Renal pelvis (tissue), 1 donor: ENCODE measurements at regions not wholly inside any gene's neighbourhood (a gene's known extent, or its start where the extent isn't known, plus 50 kb on each side); places are given as distances from the start of the nearest gene placed in this dataset.

Experiments used
- DNase-seq: peaks from one replicate; pipeline ENCODE4 v3.0.0-alpha.2; 2013

DNA sequence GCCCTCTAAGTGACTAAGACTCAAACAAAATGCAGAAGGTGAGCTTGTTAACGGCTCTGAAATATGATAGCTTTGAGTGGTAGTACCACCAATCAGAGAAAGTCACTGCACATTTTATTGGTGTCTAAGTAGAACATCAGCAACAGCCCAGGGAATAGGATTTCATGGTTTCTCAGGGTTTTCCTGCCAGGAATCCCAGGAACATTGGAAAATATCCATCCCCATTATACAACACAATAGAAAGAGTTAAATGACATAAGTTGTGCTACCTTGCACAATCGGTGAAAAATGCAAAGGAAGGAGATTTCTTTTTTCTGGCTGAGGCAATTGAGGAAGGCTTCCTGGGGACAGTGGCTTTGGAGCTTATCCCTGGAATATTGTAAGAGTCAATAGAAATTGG lies 283.1 kb downstream of the HLX start:
- DNase-seq: no peak

DNA sequence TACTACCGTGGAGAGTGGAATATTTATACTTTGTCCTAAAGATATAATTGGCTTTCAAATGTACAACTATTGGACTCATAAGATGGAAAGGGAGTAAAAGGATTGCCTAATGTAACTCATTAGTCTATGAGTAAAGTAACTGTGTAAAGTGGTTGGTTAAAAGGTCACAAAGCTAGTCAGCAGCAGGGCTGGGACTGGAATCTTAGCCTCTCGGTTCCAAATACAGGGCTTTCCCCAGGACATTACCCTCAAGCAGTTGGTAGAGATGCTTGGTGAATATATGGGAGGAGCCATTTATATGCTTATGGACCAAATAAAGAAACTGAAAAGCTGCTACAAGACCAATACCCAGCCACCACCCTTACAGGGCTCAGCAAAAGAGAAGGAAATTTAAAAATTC lies 283.7 kb downstream of the HLX start:
- DNase-seq: no peak

DNA sequence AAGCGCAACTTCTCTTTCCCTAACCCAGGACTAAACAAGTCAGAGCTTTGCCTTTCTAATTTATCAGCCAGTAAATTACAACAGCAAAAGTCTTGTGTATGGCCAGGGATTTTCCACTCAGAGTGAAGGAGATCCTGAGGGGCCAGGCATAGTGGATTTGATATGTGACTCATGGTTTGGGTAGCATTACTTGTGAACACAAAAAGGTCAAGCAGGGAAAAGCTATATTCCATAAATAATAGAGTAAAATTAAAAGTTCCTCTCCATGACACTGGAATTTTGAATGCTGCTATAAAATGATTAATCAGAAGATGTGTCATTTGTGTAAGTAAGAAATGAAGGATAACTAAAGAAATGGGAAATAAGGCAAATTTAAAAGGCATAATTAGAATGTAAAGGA lies 284.8 kb downstream of the HLX start:
- DNase-seq: no peak

DNA sequence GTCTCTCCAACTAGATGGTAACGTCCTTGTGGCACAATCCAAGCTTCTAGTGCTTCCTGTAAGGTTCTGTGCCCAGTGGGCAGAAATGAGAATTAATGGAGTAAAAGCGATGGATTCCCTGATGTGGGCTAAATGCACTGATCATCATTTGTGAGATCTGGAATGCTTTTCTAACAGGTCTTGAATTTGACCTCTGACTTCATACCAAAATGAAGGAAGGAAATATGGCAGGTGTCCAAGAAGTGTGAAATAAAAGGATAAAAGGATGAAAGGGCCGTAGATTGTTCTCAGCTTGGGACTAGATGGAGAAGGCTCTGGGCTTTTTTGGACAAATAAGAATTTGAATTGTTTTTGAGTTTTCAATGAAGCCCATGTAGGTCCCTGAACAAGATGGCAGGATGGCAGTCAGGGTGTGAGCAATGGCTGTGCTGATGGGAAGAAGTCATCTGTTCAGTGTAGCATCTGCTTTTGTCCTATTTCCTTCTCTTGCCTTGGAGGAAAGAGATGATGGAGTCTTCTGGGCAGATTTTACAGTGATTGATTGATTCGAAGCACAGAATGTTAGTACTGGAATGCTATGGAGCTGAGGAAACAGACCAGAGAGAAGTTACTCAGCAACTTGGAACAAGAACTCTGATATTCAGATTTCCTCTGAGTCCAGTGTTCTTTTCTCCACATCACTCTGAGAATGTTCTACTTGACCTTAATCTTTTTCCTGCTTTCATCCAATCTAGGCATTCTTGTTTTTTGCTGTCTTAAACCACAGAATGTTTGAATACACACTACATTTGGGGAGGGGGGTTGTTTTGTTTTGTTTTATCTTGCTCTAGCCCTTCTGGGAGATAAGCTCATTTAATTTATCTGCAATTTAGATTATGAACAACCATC lies 286.0 kb downstream of the HLX start:
- no peak for DNase-seq

- DNase-seq: no peak
These were observed 286.7 kb downstream of the HLX start for GRCh38 chr1:221165839-221166500.

DNA sequence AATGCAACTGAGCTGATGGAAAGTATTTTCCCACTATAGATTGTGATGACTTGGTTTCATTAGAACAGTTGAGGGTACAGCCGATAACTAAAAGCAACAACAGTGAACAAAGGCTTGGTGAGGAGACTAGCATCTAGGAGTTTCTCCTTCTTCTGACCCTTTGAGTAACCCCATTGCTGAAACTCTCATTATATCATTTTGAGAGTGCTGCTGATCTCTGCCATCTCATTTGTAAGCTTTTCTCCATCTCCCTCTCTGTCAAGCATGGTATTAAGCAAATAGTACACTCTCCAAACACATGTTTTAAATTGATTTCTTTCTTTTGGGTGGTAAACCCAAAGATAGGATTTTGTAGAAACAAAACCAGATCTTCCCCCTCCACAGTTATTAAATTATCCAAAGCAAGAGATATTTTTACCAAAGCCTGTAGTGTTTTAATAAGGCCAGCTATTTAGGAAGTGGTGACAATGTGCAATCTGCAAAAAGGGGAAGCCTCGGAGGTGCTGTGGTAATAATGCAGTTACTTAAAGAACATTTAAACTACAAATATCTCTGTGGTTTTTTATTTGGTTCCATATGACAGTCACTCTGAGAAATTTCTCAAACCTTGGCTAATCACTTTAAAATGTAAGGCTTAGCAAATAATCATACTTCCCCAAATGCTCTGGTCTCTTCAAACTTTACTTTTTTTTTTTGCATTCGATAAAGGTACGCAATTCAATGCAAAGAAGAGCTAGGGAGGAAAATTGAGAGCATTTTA lies 287.5 kb downstream of the HLX start:
- no peak for DNase-seq

GRCh38 chr1:221169447-221169889 lies 290.2 kb downstream of the HLX start:
- DNase-seq: no peak

GRCh38 chr1:221170171-221170570 lies 290.9 kb downstream of the HLX start:
- DNase-seq: no peak

- no peak for DNase-seq
These were observed 292.5 kb downstream of the HLX start for GRCh38 chr1:221171768-221172167.

- DNase-seq: no peak
These were observed 293.6 kb downstream of the HLX start for GRCh38 chr1:221172841-221173240.

- DNase-seq: no peak
These were observed 295.2 kb downstream of the HLX start for GRCh38 chr1:221174330-221174993.

DNA sequence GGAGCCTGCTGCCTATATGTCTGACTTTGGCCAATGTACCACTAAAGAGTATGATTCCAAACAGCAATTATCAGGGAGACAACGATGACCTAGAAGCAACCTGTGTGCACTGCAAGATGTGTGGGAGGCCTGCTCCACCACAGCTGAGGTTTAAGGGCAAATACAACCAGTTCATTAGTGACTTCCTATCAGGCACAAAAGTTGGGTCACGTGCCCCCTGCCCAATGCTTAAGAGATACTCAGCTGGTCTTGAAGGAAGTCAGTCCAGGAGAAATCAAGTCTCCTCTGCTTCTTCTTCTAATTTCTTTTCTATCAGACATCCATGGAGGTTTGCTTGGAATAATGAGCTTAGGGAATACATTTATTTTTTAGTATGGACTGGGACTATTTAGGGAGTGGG lies 296.0 kb downstream of the HLX start:
- DNase-seq: no peak

- peak; percentile 67 for DNase-seq
These were observed 301.6 kb downstream of the HLX start for GRCh38 chr1:221180704-221181368.

- DNase-seq: no peak
These were observed 303.7 kb downstream of the HLX start for GRCh38 chr1:221182791-221183533.

DNA sequence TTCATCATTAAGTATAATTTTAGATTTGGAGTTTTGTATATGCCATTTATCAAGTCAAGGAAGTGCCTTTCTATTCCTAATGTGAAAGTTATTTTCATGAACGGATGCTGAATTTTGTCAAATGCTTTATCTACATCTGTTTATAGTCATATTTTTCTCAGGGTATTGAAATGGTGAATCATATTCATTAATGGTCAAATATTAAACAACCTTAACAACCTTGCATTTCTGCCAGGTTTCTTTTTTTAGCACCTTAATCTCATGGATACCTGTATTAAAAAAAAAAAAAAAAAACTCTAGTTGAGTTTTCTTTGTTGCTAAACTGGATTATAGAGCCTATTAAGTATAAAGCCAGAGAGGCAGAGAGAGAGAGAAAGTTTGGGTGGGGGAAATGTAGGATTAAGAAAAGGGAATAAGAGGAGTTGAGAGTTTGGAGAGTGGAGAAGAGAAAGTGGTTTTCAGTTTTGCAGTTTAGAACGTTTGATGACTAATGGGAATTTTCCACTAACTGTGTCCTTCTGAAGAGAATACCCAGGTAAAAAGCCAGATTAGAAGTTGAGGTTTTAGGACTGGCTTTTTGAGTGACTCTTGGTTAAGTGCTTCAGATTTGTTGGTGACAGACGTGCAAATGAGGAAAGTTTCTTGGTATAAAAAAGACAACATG lies 305.0 kb downstream of the HLX start:
- no peak for DNase-seq

DNA sequence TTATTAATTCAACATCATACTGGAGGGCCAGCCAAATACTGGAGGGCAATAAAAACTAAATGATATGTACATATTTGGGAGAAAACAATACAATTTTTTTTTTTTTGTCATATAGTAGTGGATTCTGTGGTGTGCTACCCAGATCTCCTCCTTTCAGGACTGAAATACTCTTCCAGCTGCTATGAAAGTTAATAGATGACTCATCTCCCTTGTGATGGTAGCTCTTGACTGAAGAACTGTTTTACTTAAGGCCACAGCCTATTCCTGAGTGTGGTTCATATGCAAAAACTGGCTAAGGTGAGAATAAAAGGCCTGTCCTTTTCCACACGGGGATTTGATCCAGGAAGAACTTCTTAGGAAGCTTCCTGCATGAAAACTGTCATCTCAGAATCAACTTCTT lies 307.9 kb downstream of the HLX start:
- DNase-seq: no peak

DNA sequence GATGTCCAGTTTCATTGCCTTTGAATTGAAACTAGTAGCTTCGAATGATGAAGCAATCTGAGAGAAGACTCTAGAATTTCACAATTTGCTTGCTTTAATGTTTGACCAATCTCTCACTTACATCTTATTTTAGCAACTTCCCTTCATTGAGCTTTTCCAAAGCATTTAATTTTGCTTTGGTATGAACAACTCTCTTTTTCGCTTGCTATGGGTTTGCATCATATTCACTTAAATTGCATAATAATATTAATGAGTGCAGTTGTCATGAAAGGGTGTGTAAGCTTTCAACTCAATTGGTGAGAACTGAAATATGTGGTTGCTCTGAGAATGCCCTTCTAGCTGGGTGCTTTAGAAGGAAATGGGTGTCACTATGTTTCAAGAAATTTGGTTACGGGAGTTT lies 309.2 kb downstream of the HLX start:
- DNase-seq: no peak

- DNase-seq: no peak
These were observed 311.0 kb downstream of the HLX start for GRCh38 chr1:221190249-221190648.

DNA sequence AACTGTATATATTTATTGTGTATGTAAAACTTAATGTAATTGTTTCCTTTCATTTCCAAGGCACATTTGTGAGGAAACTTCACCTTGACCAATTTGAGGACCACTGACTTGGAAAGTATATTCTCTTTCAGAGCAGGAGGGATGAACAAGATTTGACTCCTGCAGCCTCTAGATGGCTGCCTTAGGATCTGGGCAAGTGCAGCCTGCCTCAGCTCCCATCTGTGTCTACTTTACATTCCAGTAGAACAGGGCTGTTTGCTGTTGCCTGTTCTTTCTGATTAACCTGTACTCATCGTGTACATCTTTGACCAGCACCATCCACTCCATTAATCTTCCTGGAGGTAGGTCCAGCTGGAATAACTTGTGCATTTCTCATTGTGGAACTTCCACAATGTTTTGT lies 312.8 kb downstream of the HLX start:
- no peak for DNase-seq

GRCh38 chr1:221200464-221200863 lies 321.2 kb downstream of the HLX start:
- no peak for DNase-seq
